Ovary (tissue), 7 donors: ENCODE measurements at regions not wholly inside any gene's neighbourhood (a gene's known extent, or its start where the extent isn't known, plus 50 kb on each side); places are given as distances from the start of the nearest gene placed in this dataset.

Experiments used
- DNase-seq, 5 donors: peaks; one replicate each; pipeline ENCODE4 v3.0.0-alpha.2; 2019 to 2020
- H3K27ac ChIP-seq, 2 donors: fragments of 200-600 bp; one replicate each; pipeline versions ENCODE4 v1.5.1 to v1.8.0; 2019 to 2022
- H3K27me3 ChIP-seq: fragments of 200-600 bp; one replicate; pipeline ENCODE4 v1.8.0; 2022
- H3K36me3 ChIP-seq: fragments of 200-600 bp; sonication (generic); one replicate; pipeline ENCODE4 v1.5.1; 2019
- H3K4me1 ChIP-seq: one replicate; pipeline ENCODE4 v1.8.1; 2013; ENCODE audit warnings: mild to moderate bottlenecking, moderate library complexity; ENCODE audit not compliant: insufficient read depth
- H3K4me3 ChIP-seq: fragments of 200-600 bp; sonication (generic); one replicate; pipeline ENCODE4 v1.5.1; 2017
- H3K9me3 ChIP-seq, 2 donors: fragments of 200-600 bp in 1 of 2; sonication (generic) in 1 of 2; one replicate each; pipeline versions ENCODE4 v1.5.1 to v1.8.1; 2013 to 2019; ENCODE audit warnings: mild to moderate bottlenecking in 1 of 2, moderate library complexity in 1 of 2
- CTCF ChIP-seq, 3 donors: fragments of 450-650 bp in 2 of 3; fragments of 200-600 bp in 1 of 3; IDR thresholded peaks; one replicate each; pipeline versions ENCODE4 v1.5.1 to v1.8.0; 2016 to 2022; ENCODE audit warnings: antibody characterized with exemption in 3 of 3, mild to moderate bottlenecking in 1 of 3
- EP300 ChIP-seq: sonication (generic); formaldehyde crosslinking; IDR thresholded peaks from one replicate; pipeline ENCODE4 v1.6.1; 2017; ENCODE audit warnings: antibody characterized with exemption
- POLR2A ChIP-seq: fragments of 450-650 bp; IDR thresholded peaks from one replicate; pipeline ENCODE4 v1.6.1; 2017; ENCODE audit warnings: antibody characterized with exemption, mild to moderate bottlenecking, moderate library complexity
- WGBS, 3 donors: extraction: QIAGEN DNeasy Blood & Tissue Kit in 1 of 3; methylation state at CpG; one replicate each; pipeline versions ENCODE4 v1.1.5 to v1.1.7; 2013 to 2017; 5-methylcytosine and 5-hydroxymethylcytosine counted together
- intact Hi-C, 4 donors: fragments of 100-400 bp; cut with DNase I; formaldehyde crosslinking; loops; one replicate each; pipeline versions ENCODE4 v1.11.0 to v1.15.1; 2022 to 2023
- donor health status: DM: no; HTN: no; CAD: no; lungs with moderate emphysema.
- donor health status: DM: no; HTN: no; CAD: no.
- donor health status: Bipolar disorder and iron deficiency.
- donor health status: DM: no; HTN: no; CAD: no.
- donor health status: DM: yes; HTN: yes; CAD: no.

- Histone ChIP-seq H3K4me1 (no peaks in the 10 kb centered on the region), H3K27me3 (no peaks in the 10 kb centered on the region), H3K27ac (no peak overlapping the region), H3K9me3 (no peaks in the 10 kb centered on the region), H3K4me3 (no peak overlapping the region), H3K36me3 (no peaks in the 10 kb centered on the region)
- intact Hi-C loops = no loop called here
- TF ChIP-seq CTCF (IDR thresholded peaks at IDR 0.05) (no peak), POLR2A (no peak), EP300 (no peak)
- 73 to 83% (median 80%) methylated on average over 5 of the region's 5 CpGs for WGBS, 3 donors
- DNase-seq = no peak
These were observed 127.1 kb upstream of the CNTN1 start for GRCh38 chr12:40565029-40565633.

DNA sequence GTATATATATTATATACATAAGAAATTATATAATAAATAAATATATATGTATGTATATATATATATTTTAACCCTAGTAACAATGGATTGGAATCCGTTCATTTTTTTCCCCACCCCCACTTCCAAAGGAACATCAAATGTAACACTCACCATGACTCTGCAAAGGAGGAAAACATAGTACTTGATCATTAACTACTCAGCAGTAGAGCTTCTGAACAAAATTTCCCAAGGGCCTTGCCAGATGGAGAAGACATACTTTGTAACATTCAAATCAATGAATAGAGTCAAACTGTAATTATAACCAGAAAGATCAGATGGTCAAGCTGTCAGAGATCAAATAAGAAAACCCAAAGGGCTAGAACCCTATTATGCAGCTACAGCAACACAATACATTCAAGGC lies 126.0 kb upstream of the CNTN1 start:
- WGBS, 3 donors = 68 to 85% (median 76%) methylated on average over 1 of the region's 1 CpG
- TF ChIP-seq EP300 (no peak), CTCF (IDR thresholded peaks at IDR 0.05) (no peak), POLR2A (no peak)
- H3K27ac ChIP-seq = no peak overlapping the region
- H3K4me1 ChIP-seq = no peaks in the 10 kb centered on the region
- H3K27me3 ChIP-seq = no peaks in the 10 kb centered on the region
- H3K9me3 ChIP-seq = no peaks in the 10 kb centered on the region
- DNase-seq = no peak
- no peaks in the 10 kb centered on the region for H3K36me3 ChIP-seq
- intact Hi-C loops = no loop called here
- no peak overlapping the region for H3K4me3 ChIP-seq

DNA sequence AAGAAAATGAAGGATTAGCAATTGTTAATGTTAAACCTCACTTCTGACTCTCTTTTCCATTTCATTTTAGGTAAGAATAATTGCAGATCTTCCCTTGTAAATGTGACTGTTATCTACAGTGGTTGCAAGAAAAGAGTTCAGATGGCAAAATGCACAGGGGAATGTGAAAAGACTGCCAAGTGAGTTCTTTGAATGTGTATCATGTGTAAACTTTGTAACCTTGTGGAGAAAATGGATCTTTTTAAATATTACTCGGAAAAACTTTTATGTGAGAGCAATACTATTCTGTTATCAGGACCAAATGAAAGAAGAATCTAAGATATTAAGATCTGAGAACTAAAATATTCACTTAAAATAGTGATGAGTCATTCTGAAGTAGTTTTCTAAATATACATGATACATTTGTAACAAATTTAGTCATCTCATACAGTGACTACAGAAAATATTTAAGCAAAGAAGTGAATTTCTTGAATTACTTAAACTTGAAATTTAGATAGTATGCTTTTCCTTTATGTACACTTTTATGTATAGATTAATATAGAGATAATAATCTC lies 122.5 kb upstream of the CNTN1 start:
- 14 to 26% (median 21%) methylated on average over 1 of the region's 1 CpG for WGBS, 3 donors
- no peaks in the 10 kb centered on the region for H3K4me1 ChIP-seq
- no peak overlapping the region for H3K4me3 ChIP-seq
- H3K27me3 ChIP-seq = no peaks in the 10 kb centered on the region
- intact Hi-C loops = no loop called here
- TF ChIP-seq EP300 (no peak), CTCF (IDR thresholded peaks at IDR 0.05) (no peak), POLR2A (no peak)
- H3K27ac ChIP-seq = no peak overlapping the region
- no peaks in the 10 kb centered on the region for H3K9me3 ChIP-seq
- H3K36me3 ChIP-seq = no peaks in the 10 kb centered on the region
- no peak for DNase-seq

- Histone ChIP-seq H3K4me1 (no peaks in the 10 kb centered on the region), H3K27me3 (no peaks in the 10 kb centered on the region), H3K27ac (no peak overlapping the region), H3K36me3 (no peaks in the 10 kb centered on the region), H3K4me3 (no peak overlapping the region), H3K9me3 (no peaks in the 10 kb centered on the region)
- no peak for DNase-seq
- no peak for TF ChIP-seq CTCF (IDR thresholded peaks at IDR 0.05)
- no peak for TF ChIP-seq POLR2A
- no peak for TF ChIP-seq EP300
- intact Hi-C loops = no loop called here
These were observed 119.2 kb upstream of the CNTN1 start for GRCh38 chr12:40573024-40573423.
